ENCODE measurements at regions not wholly inside any gene's neighbourhood (a gene's known extent, or its start where the extent isn't known, plus 50 kb on each side); places are given as distances from the start of the nearest gene placed in this dataset.

DNA sequence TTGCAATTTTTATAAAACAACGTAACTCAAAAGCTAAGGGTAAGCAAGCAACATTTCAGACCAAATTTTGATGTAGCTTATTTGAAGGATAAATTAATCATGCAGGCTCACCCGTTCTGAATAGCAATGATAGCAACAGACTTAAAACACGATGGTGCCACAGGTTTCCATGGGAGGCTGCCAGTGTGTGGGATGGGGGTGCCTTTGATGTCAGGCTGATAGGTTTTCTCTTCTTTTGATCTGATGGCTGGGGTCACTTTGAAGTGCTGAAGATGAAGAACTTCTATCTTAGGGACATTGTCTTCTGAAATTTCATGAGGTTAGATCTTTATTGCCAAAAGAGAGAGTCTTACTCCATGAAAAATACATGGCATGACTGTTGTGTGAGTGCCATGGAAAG lies 206.8 kb downstream of the LPIN1 start:
- DNase-seq (ENCODE audit: low read depth) = no peak

- DNase-seq (ENCODE audit: low read depth) = peak; percentile 46
These were observed 208.9 kb downstream of the LPIN1 start for GRCh38 chr2:11955314-11955713.

- DNase-seq (ENCODE audit: low read depth) = no peak
These were observed 209.5 kb downstream of the LPIN1 start for GRCh38 chr2:11955884-11956291.

- DNase-seq (ENCODE audit: low read depth) = no peak
These were observed 216.4 kb downstream of the LPIN1 start for GRCh38 chr2:11962707-11963328.

- DNase-seq (ENCODE audit: low read depth) = no peak
These were observed 217.5 kb downstream of the LPIN1 start for GRCh38 chr2:11963966-11964365.

DNA sequence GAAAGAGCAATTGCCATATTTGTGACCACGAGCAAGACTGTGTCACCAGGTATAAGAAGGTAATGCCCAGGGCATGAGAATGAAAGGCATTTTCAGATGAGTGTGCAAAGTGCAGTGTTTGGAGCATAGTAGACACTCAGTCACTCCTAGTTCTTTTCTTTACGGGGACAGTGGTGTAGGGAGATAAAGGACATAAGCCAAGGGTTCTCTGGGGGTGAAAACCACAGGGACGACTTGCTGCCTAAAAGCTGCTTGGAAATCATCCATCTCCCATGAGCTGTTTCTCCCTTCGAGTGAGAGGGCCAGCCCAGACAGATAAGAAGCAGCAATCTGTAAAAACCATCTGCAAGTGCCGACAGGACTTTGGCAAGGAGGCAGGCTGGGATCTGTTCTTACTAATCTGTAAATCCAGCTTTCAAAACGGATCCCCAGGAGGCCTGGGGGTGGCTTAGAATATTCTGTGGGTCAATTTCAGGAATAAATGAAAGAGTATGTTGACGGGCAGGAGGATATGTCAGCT lies 221.6 kb downstream of the LPIN1 start:
- no peak for DNase-seq (ENCODE audit: low read depth)

DNA sequence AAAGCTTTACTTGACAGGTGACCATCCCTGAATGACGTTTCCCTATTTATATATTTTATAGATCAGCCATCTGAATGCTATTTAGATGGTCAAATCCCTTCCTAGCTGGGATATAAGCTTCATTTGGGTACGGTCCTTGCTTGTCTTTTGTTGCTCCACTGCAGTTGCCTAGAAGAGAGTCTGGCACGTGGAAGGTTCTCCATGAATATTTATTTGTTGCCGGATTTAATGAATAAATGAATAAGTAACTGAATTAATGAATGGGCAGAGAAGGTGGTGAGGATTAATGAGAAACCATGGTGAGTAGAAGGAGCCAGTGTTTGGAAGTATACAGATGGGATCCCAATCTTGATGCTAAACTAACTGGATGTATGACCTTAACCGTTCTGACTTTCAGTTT lies 222.1 kb downstream of the LPIN1 start:
- DNase-seq (ENCODE audit: low read depth) = no peak

DNA sequence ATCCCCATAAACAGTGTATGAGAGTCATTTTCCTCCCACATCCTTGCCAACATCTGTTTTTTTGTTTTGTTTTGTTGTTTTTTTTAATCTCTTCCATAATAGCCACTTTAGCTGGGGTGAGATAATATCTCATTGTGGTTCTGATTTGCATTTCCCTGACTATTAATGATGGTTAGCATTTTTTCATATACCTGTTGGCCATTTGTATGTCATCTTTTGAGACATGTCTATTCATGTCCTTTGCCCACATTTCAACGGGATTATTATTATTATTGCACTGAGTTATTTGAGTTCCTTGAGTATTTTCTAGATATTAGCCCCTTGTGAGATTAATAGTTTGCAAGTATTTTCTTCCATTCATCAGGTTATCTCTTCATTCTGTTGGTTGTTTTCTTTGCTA lies 223.3 kb downstream of the LPIN1 start:
- DNase-seq (ENCODE audit: low read depth) = no peak

- no peak for DNase-seq (ENCODE audit: low read depth)
These were observed 228.1 kb downstream of the LPIN1 start for GRCh38 chr2:11974573-11974972.

- no peak for DNase-seq (ENCODE audit: low read depth)
These were observed 228.9 kb downstream of the LPIN1 start for GRCh38 chr2:11975373-11975772.

- no peak for DNase-seq (ENCODE audit: low read depth)
These were observed 229.6 kb downstream of the LPIN1 start for GRCh38 chr2:11976073-11976472.

- no peak for DNase-seq (ENCODE audit: low read depth)
These were observed 231.5 kb downstream of the LPIN1 start for GRCh38 chr2:11977766-11978524.

- no peak for DNase-seq (ENCODE audit: low read depth)
These were observed 234.4 kb downstream of the LPIN1 start for GRCh38 chr2:11980809-11981208.

GRCh38 chr2:11983401-11983800 lies 237.0 kb downstream of the LPIN1 start:
- no peak for DNase-seq (ENCODE audit: low read depth)

DNA sequence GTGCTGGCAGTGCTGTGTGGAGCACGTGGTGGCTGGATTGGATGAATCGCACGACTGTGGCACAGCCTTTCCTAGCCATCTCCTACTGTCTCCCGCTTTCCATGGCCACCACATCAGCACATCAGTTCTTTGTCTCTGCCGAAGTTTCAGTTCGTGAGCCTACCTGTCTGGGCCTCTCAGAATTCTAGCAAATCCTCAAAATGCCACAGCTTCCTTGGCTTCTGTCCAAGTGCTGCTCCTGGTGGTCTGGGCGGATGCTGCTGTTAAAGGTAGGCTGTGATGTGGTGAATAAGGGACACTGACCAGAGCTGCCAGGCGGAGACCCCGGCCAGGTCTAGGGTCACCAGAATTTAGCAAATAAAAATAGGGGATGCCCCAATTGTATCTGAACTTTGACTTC lies 237.4 kb downstream of the LPIN1 start:
- DNase-seq (ENCODE audit: low read depth) = no peak

- DNase-seq (ENCODE audit: low read depth) = no peak
These were observed 238.1 kb downstream of the LPIN1 start for GRCh38 chr2:11984316-11985158.

GRCh38 chr2:11985817-11986566 lies 239.6 kb downstream of the LPIN1 start:
- no peak for DNase-seq (ENCODE audit: low read depth)

DNA sequence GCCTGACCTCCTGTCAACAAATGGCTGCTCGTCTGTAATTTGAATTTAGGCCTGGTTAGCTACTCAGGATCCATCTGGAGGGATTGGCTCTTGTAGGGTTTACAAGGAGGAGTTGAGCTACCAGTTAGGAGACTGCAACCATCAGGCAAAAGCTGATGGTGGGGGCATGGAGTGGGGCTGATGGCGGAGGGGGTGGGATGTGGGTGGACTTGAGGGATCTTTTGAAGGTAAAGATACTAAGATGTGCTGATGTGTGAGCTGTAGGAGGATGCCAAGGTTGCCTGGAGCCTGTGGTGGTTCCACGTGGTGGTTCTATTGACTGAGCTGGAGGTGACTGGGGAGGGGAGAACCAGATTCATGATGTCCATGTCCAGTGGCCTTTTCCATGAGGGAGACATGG lies 240.7 kb downstream of the LPIN1 start:
- DNase-seq (ENCODE audit: low read depth) = no peak

GRCh38 chr2:11988691-11989353 lies 242.4 kb downstream of the LPIN1 start:
- no peak for DNase-seq (ENCODE audit: low read depth)

GRCh38 chr2:11989354-11989703 lies 242.9 kb downstream of the LPIN1 start:
- DNase-seq (ENCODE audit: low read depth) = no peak

GRCh38 chr2:11990576-11990975 lies 244.1 kb downstream of the LPIN1 start:
- no peak for DNase-seq (ENCODE audit: low read depth)

- no peak for DNase-seq (ENCODE audit: low read depth)
These were observed 247.3 kb downstream of the LPIN1 start for GRCh38 chr2:11993749-11994148.

Data from HS-5 (cell line).